Activated CD4-positive, CD25-positive, alpha-beta regulatory T cell treated with anti-CD3 and anti-CD28 coated beads, Interleukin-2, amount 50 U/mL, for 72 hours (primary cell): ENCODE measurements at regions not wholly inside any gene's neighbourhood (a gene's known extent, or its start where the extent isn't known, plus 50 kb on each side); places are given as distances from the start of the nearest gene placed in this dataset.

ENCODE experiments used
- DNase-seq: peaks from one replicate; pipeline ENCODE4 v3.0.0; 2021

DNA sequence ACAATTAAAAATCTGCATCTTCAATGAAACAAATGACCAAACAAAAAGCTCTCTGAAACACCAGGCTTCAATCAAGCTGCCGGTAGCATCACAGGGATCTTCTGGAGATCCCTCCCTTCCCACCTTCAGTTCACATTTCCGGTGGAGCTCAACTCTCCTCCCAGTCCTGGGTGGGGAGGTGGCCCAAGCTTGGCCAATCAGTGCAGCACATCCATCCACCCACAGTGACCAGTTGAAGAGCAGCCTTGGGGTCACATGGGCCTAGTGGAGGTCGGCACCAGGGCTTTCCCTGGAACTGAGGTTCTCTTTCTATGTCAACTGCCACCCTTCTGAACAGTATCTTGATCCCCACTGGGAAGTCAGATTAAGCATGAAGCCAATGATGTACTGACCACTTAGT is 620.1 kb upstream of the MGMT start:
- no peak for DNase-seq

DNA sequence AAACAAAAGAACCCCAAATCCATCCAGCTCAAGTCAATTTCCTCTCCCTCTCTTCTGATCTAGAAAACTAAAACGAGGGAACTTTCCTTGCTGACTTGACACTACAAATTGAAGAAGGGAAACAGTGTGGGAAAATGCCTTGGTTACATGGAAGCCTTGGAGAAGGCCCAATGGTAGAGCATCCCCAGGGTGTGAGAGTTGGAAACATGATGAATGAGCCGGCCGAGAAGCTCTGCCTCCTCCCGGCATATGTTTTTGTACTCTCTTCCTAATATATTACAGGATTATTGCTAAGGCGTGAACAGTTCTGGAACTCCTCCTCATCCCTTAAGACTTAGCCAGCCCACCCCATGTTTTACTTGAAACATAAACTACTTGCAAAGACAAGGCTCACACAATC is 618.2 kb upstream of the MGMT start:
- no peak for DNase-seq

DNA sequence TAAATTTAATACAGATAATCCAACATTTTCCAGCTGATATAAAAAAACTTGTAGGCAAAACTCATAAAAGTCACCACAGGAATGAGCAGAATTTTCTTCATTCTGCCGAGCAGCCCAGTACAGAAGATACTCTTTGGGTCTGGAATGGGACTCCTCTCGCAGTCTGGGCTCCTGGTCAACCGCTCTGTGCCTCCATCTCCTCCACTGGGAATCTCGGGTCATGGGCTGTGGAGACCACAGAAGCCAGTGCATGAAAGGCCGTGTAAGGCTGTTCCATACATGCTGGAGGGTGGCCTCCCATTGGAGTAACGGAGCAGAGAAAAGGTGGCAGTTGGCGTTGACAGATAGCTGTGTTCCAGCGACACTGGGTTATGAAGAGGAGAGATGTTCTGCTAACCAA is 616.4 kb upstream of the MGMT start:
- DNase-seq = no peak

DNA sequence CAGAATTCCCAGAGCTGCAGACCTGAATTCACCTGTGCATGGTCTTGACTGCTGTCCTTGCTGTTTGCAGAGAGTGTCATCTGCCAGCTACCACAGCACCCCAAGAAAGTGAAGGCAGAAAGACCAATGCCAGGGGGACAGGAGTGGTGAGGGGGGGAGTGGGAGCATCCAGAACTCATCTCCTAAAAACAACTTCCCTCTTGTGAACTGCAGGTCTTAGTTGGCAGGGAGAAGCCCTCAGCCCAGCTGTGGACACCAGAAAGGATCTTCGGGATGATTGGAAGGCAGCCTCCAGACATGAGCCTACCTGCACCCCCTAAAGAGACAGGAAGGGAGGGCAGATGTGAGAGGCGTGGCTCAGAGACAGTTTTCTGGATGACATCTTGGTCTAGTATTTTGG is 615.8 kb upstream of the MGMT start:
- no peak for DNase-seq

DNA sequence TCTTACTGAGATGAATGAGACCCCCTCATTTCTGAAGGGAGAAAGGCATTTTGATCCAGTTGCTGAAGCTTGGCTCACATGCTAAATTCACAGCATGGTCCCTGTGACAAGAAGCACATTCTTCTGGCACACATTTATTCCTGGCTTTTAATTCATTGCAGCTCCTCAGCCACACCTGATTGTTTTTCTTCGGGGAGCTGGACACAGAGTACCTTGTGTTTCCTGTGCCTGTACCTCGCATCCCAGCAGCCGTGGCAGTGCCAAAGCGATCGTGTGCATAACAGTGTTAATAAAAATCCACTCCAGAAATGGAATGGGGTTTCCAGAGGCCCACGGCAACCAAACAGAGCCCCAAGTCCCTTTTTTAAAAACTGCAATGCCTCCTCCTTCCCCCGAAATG is 615.3 kb upstream of the MGMT start:
- DNase-seq = no peak

DNA sequence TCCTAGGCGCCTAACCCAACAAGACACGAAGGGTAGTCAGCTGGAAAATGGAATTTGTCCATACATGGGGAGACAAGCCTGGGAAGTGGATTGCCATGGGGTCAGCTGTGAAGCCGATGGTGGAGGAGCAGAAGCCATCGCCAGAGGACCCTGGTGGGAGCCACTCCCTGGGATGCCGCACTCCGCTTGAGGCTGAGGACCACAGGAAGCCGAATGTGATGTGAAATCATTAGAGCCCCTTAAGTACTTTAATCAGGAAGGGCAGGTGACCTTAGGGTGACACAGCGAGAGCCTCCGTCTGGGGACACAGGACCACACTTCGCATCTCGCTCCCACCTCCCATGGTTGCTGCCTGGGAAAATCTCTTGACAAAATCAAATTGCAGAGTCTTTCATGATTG is 614.6 kb upstream of the MGMT start:
- DNase-seq = no peak

DNA sequence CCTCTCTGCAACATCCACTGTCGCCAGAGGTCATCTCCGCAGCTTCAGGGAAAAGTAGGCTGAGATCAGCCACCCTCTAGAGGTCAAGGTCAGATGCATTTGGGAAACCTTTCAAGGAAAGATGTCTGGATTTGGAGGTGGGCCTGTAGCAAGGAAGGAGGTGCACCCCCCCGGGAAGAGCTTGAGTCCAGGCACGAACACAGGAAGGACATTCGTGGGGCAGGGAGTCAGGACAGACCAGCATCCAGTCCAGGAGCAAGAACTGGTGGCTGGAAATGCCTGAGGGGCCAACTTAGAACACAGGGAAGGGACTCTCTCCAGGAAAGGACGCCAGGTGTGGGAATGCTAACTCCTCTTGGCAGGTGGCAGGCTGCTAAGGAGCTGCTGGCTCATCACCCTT is 614.1 kb upstream of the MGMT start:
- no peak for DNase-seq

DNA sequence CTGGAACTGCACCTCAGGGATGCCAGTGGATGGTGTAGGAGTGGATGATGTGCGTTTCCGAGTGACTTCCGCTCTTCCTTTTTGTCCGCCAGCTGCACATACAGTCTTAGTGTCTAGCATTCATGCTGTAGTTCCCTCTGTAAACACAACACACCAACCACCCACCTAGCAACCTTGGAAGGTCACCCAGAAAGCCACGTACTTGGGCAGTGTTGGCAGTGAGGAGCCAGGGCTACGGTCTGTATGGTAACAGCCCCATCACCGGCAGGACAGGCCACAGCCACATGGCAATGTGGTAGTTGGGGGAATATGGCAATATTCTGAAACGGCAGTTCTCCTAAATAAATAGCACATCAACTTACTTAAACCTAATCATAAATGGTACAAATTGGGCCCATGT is 613.5 kb upstream of the MGMT start:
- DNase-seq = no peak

DNA sequence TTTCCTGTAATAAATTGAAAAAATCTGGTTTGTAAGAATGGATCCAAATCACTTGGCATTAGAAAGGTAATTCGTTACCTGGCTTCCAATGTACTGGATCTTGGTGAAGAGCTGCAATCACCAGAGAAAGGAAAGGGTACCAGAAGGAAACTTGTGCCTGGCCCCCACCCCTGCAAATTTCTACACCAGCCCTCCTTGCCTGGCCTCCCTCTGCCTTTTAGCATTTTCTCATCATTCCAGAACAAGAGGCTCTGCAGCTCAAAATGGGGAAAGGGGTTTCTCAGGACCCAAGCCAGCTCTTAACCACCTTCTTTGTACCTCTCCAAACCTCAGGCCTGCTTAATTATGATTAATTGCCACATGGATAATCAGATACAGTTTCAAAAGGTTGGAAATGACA is 612.8 kb upstream of the MGMT start:
- DNase-seq = no peak

DNA sequence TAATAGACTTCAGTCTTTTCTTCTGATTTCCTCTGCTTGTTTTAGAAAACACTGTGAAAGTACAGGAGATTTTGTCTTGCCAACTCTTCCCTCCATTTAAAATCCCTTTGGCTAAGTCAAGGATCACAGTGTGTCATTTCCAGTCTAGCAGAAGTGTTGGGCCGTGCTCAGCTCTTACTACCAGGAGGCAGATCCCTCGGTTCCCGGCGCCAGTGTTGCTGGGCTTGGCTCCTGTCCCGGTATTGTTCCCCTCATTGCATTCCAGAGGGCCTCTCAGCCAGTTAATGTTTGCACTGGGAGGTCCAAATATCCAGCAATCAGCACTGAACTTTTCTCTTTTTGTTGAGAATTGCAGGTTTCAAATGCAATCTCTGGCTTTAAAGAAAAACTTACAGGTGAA is 612.1 kb upstream of the MGMT start:
- DNase-seq = no peak

DNA sequence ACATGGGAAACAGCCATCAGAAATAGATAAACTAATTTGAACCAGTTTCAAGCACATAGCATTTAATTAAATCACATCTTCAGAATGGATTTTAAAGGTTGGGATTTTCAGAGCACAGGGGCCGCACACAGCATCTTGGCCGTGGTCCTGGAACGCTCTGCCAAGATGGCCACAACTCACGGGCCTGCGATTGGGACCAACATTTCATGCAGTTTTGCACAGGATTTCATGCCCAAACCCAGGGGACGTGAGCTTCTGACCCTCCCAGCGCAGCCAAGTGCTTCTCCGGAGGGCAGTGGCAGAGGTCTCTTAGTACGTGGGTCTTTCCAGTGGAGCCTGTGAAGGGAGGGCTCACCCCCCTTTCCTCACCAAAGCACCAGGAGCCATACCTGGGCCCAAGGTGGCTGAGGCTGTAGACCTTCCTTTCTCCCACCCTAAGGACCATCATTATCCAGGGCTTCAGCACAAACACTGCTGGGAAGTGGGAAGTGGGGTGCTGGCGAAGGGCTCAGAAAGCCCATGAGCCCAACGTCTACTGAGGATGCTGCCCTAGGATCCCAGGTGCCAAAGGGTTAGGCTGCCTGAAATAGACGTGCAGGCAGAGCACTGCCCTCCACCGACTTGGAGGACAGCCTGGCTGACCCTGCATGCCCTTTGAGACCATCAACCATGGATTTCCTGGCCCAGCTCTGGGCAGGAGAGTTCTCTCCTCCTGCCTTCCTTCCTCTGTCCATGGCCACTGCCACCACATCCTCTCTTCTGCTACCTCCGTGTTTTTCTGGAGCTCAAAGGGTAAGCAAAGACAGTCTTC is 611.2 kb upstream of the MGMT start:
- no peak for DNase-seq

DNA sequence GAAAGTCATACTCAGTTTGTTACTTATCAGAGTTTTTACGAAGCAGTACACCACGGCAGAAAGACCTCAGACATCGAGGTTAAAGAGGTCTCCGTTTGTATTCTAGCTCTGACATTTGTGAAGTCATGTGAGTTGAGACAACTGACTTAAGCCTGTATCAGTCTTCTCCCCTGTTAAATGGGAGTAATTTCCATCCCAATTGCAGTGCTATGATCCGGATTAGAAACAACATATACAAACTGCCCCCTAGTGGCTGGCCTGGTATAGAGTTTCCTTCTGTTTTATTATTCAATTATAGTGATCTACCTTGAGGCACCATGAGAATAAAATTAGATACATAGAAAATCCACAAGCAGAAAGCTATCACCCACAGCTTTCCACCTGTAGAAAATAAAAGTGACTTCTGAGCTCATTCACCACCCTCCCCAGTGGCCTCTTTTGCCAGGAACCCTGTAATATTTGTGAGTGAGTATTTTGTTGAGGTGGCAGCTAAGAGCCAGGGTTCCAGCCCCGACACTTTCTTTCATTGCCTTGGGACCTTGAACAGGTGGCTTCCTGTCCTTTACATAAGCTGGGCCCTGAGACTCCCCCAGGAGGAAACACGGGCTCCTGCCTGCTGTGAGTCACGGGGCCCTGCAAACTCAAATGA is 607.2 kb upstream of the MGMT start:
- no peak for DNase-seq

DNA sequence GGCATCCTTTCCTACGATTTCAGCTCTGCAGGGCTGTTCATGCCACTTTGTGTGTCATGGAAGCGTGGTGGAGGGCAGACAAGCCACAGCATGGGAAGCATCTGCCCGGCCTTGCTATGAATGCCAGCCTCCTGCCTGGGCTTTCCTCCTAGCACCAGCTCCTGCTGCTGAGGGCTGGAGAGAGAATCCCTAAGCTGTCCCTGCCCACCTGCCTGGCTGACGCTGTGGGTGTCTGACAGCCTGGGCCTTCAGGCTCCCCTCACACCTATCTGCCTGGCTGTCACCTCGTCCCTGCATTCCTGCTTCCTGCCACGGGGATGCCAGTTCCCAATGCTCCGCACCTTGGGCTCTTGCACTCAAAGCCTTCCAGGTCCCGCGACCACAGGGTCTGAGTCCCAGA is 606.5 kb upstream of the MGMT start:
- DNase-seq = no peak

DNA sequence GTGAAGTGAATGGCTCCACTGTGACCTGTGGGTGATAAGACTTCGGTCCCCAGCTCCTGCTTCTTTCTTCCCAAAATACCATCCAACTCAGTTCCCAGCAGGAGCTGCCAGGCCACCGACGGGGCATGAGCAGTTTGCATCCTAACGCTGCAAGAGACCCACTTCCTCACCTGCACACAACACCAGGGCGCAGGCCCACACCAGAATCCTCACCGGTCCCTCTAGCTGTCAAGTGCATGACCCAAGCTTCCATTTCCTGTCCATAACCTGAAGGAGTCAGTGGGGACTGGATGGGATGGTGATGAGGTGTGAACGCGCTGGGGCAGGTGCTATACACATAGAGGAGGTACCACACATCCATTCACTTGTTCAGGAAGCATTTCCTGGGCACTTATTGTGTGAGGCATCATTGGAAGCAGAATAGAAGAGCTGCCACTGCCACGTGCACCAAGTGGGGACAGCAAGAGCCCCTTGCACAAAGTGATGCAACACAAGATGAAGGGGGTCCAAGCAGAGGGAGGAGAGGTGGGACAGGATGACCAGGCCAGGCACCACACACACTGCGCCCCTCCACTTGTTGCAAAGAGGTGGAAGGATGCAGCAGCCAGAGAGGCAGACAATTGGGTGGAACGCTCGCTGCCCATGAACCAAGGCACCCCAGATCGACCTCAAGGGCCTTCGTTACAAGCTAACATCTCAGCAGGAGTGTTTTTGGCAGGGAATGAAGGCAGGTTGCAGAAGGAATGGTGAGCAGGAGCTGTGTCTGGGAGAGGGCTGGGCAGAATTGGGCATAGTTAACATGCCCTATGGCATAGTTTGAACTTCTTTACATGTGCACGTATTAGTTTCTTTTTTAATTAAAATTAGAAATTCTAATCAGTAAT is 605.8 kb upstream of the MGMT start:
- DNase-seq = no peak

DNA sequence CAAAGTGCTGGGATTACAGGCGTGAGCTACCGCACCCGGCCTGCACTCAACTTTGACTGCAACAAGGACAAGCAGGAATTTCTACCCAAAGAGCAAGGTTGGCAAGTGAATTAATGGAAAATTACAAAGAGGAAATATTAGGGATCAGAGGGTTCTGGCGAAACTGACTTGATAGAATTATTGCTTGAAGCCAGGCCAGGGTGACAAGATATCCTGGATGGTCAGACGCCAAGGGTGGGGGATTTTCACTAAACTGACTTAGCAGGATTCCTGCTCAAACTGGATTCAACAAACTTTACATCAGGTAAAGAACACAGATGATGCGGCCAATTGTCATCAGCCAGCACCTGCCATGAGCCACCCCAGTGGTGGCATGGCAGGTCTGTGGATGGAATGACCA is 603.6 kb upstream of the MGMT start:
- DNase-seq = no peak

DNA sequence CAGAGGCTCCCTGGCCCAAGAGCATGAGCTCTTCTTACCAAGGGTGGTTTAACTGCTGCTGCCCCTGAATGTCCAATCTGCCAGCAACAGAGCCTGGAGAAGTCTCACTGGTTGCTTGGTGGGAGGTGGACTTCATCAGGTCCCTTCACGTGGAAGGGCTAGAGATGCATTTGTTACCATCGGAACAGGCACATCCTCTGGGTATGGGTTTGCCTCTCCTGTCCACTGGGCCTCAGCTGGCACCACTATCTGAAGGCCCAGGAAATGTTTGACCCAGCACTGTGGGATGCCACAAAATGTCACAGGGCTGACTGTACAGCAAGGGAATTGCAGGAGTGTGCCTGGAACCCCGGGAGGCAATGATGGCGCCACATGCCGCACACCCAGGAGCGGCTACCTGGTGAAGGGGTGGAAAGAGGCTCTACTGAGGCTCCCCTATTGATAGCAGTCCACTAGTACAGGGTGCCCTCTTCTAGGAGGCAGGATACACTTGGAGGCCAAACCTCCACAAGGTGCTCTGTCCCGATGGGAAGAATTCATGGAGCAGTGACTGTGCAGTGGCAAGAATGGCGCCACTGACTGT is 603.1 kb upstream of the MGMT start:
- DNase-seq = no peak

DNA sequence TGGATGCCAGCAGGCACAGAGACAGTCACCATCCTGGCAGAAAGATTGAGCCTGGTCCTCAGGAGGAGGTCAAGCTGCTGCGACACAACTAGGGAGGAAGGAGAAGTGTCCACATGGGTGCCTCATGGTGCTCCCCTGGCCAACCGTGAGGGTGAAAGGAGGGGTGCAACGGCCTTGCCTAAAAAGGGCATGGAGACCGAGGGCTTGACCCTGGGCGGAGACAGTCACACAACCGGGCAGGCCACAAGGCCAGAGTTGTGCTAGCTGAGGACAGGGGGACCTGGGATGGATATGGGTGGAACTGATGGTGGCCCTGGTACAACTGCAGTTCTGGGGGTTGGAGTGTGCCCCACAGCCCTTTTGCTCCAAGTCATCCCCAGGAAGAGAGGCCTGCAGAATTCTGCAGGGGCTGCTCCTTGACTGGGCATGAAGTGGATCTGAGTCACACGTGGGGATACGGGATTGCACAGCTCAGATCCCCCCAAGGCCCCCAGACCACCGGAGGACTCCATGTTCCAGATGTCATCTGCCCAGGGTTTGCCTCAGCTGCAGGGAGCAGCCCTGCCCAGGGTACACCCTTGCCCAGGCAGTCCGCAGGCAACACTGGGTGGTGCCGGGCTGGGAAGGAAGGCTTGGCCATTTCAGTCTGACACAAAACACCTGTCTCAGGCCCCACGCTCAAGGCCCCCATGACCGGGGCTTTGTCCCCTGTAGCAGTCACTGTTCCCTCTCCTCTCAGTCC is 602.3 kb upstream of the MGMT start:
- DNase-seq = no peak

DNA sequence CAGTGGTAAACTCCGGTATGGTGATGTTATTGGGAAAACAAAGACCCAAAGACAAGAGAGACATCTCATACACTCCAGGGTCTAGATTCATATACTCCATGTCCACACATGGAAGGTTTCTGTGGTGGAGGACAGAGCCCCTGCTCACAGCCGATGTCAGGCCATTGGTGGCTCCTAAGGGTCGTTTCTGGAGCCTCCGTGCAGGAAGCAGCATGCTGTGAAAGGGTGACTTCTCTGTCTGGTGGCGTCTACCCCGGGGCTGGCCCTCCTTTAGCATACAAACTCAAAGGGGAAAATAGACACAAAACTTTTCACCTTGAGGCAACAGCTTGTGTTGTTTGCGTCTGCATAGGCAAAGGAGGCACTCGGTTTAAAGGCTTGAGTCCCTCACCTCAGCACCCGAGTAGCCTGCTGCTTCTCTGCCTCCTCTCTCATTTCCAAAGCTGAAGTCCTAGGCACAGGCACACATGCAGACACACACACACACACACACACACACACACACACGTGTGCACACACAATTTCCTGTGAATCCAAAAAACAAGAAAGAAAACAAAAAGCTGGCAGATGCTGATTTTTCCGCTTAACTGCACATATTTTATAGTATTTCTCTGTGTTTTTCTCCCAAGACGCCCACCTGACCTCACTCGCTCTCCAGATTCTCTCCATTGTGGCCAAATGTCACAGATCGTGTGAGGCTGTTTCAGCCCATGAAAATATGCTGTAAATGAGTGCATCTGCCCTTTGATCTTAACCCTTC is 601.4 kb upstream of the MGMT start:
- no peak for DNase-seq

DNA sequence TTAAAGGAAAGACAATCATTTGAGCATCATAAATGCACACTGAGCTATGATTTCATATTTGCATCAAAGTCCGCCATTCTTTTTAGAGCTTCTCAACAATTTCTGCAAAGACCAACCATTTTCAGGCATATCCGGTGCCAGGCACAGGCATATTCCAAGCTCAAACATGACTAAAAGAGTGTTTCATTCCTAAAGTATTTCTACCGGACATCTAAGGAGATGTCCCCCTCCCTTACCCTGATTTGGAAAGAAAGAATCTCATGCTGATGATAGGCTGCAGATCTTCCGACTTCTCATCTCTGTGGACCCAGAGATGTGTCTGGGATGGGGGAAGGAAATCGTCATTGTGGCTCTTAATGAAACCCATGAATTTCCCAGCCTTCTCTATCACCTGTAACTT is 600.5 kb upstream of the MGMT start:
- no peak for DNase-seq

DNA sequence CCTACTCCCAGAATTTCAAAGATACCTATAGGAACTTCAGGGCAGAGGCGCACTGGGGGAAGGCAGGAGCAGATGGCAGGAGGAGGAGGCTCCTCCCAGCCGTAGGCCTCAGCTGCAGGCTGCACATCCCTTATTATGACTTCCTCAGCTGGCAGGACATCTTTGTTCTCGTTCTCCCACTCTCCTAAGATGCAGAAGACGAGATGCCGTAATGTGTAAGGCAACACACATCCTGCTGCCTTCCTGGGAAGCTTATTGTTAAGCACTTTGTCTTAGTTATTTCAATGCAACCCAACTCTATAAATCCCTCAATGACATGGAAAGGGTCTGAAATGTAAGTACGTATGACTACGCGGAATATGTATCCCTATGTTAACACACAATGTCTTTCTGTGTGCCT is 599.8 kb upstream of the MGMT start:
- DNase-seq = no peak

DNA sequence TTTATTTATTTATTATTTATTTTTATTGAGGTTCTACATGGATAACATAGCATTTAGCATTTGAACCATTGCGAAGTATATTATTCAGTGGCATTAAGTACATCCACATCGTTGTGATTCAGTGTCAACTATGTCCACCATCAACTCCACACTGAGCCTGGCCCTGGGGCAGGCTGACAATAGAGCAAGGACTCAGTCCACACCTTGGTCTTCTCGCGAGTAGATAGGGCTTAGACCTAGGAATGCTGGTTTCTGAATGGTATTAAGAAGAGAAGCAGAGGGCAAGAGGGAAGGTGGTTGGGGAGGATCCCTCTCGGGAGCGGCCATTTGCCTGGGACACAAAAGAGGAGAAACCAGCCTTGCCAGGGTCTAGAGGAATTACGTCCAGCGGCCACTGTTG is 599.2 kb upstream of the MGMT start:
- DNase-seq = no peak

DNA sequence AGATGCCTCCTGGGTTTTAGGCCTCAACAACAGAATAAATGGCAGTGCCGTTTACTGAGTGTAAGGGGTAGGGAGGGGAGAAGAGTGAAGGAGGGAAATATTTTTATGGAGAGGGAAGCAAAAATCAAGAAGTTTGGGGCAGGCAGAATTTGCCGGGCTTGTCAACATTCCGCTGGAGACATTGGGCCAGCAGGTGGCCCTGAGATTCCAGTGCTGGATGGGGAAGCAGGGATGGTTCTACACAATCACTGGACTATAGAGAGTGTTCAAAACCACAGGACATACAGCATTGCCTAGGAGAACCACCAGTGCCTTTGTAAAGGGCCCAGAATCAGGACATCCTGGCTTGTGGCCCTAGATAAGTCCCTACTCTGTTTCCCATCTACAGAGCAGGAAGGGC is 598.6 kb upstream of the MGMT start:
- DNase-seq = no peak
